Muscle of leg (tissue), 3 donors: ENCODE measurements at regions not wholly inside any gene's neighbourhood (a gene's known extent, or its start where the extent isn't known, plus 50 kb on each side); places are given as distances from the start of the nearest gene placed in this dataset.

Source experiments
- DNase-seq: peaks from one replicate; pipeline ENCODE4 v3.0.0; 2013
- H3K27ac ChIP-seq: one replicate; pipeline ENCODE4 v1.5.1; 2013; ENCODE audit warnings: mild to moderate bottlenecking, low read length, control low read depth
- H3K27me3 ChIP-seq: one replicate; pipeline ENCODE4 v1.6.1; 2013; ENCODE audit warnings: low read length; ENCODE audit not compliant: control insufficient read depth, insufficient read depth
- H3K36me3 ChIP-seq: one replicate; pipeline ENCODE4 v1.6.1; 2013; ENCODE audit warnings: low read length; ENCODE audit not compliant: control insufficient read depth, insufficient read depth
- H3K4me1 ChIP-seq: one replicate; pipeline ENCODE4 v1.6.1; 2013; ENCODE audit warnings: low read length; ENCODE audit not compliant: control insufficient read depth, insufficient read depth
- H3K4me3 ChIP-seq: one replicate; pipeline ENCODE4 v1.5.1; 2013; ENCODE audit warnings: low read length, control low read depth
- H3K9me3 ChIP-seq: replicated peaks from 2 replicates; pipeline ENCODE4 v1.6.1; 2013; ENCODE audit warnings: low read depth, low read length; ENCODE audit not compliant: control insufficient read depth
- WGBS: methylation state at CpG from one replicate; pipeline ENCODE4 v1.1.5; 2013; ENCODE audit warnings: missing lambda C conversion rate; ENCODE audit not compliant: insufficient coverage; 5-methylcytosine and 5-hydroxymethylcytosine counted together

- H3K27me3 ChIP-seq, result no peaks in the 10 kb centered on the region
- no peak overlapping the region for H3K4me3 ChIP-seq
- H3K4me1 ChIP-seq, result no peaks in the 10 kb centered on the region
- no peak for DNase-seq
- no peaks in the 10 kb centered on the region for H3K36me3 ChIP-seq
- H3K27ac ChIP-seq, result no peak overlapping the region
- H3K9me3 ChIP-seq, result no peaks in the 10 kb centered on the region
- 100% methylated on average over 4 of the region's 4 CpGs for WGBS
These were observed 465.0 kb downstream of the SLITRK6 start for GRCh38 chr13:85334187-85334586.

- no peaks in the 10 kb centered on the region for H3K27me3 ChIP-seq
- H3K36me3 ChIP-seq, result no peaks in the 10 kb centered on the region
- H3K4me3 ChIP-seq, result no peak overlapping the region
- no peak overlapping the region for H3K27ac ChIP-seq
- no peaks in the 10 kb centered on the region for H3K9me3 ChIP-seq
- H3K4me1 ChIP-seq, result no peaks in the 10 kb centered on the region
- DNase-seq, result peak; percentile 80
- 0% methylated on average over 1 of the region's 2 CpGs for WGBS
These were observed 465.7 kb downstream of the SLITRK6 start for GRCh38 chr13:85333506-85334020.

GRCh38 chr13:85332615-85333014 lies 466.6 kb downstream of the SLITRK6 start:
- peak; percentile 74 for DNase-seq
- WGBS, result no CpG with 5 or more reads among the region's 2 CpGs
- no peaks in the 10 kb centered on the region for H3K36me3 ChIP-seq

GRCh38 chr13:85321734-85322133 lies 477.5 kb downstream of the SLITRK6 start:
- Histone ChIP-seq H3K27me3 (no peaks in the 10 kb centered on the region), H3K36me3 (no peaks in the 10 kb centered on the region), H3K9me3 (no peaks in the 10 kb centered on the region), H3K4me3 (no peak overlapping the region), H3K4me1 (no peaks in the 10 kb centered on the region), H3K27ac (no peak overlapping the region)
- DNase-seq, result no peak

More at GRCh38 chr13:85332615-85333014, 466.6 kb downstream of the SLITRK6 start:
- Histone ChIP-seq H3K4me3 (no peak overlapping the region), H3K27ac (no peak overlapping the region), H3K9me3 (no peaks in the 10 kb centered on the region), H3K27me3 (no peaks in the 10 kb centered on the region), H3K4me1 (no peaks in the 10 kb centered on the region)

GRCh38 chr13:85317781-85318180 lies 481.4 kb downstream of the SLITRK6 start:
- Histone ChIP-seq H3K9me3 (no peaks in the 10 kb centered on the region), H3K27me3 (no peaks in the 10 kb centered on the region), H3K36me3 (no peaks in the 10 kb centered on the region), H3K4me1 (no peaks in the 10 kb centered on the region), H3K4me3 (no peak overlapping the region), H3K27ac (no peak overlapping the region)
- no peak for DNase-seq
- WGBS, result no CpG with 5 or more reads among the region's 1 CpG

- H3K27ac ChIP-seq, result no peak overlapping the region
- no peaks in the 10 kb centered on the region for H3K36me3 ChIP-seq
- peak; percentile 75 for DNase-seq
- no peaks in the 10 kb centered on the region for H3K9me3 ChIP-seq
- no peak overlapping the region for H3K4me3 ChIP-seq
- H3K27me3 ChIP-seq, result no peaks in the 10 kb centered on the region
- H3K4me1 ChIP-seq, result no peaks in the 10 kb centered on the region
- no CpG with 5 or more reads among the region's 6 CpGs for WGBS
These were observed 482.7 kb downstream of the SLITRK6 start for GRCh38 chr13:85316506-85317025.

- no peak overlapping the region for H3K4me3 ChIP-seq
- no peaks in the 10 kb centered on the region for H3K9me3 ChIP-seq
- H3K27ac ChIP-seq, result no peak overlapping the region
- no peaks in the 10 kb centered on the region for H3K4me1 ChIP-seq
- no peaks in the 10 kb centered on the region for H3K36me3 ChIP-seq
- DNase-seq, result peak; percentile 14
- WGBS, result 83% methylated on average over 1 of the region's 2 CpGs
- no peaks in the 10 kb centered on the region for H3K27me3 ChIP-seq
These were observed 484.5 kb downstream of the SLITRK6 start for GRCh38 chr13:85314686-85315085.

GRCh38 chr13:85313761-85314503 lies 485.3 kb downstream of the SLITRK6 start:
- WGBS, result 83% methylated on average over 2 of the region's 6 CpGs
- H3K36me3 ChIP-seq, result no peaks in the 10 kb centered on the region
- H3K4me3 ChIP-seq, result no peak overlapping the region
- no peak overlapping the region for H3K27ac ChIP-seq
- no peak for DNase-seq
- no peaks in the 10 kb centered on the region for H3K4me1 ChIP-seq
- H3K27me3 ChIP-seq, result no peaks in the 10 kb centered on the region
- H3K9me3 ChIP-seq, result no peaks in the 10 kb centered on the region

GRCh38 chr13:85312071-85312470 lies 487.1 kb downstream of the SLITRK6 start:
- no CpG with 5 or more reads among the region's 4 CpGs for WGBS

GRCh38 chr13:85303630-85304029 lies 495.6 kb downstream of the SLITRK6 start:
- Histone ChIP-seq H3K4me1 (no peaks in the 10 kb centered on the region), H3K27ac (no peak overlapping the region), H3K9me3 (no peaks in the 10 kb centered on the region), H3K27me3 (no peaks in the 10 kb centered on the region), H3K4me3 (no peak overlapping the region), H3K36me3 (no peaks in the 10 kb centered on the region)
- no CpG with 5 or more reads among the region's 4 CpGs for WGBS
- DNase-seq, result no peak

More at GRCh38 chr13:85312071-85312470, 487.1 kb downstream of the SLITRK6 start:
- Histone ChIP-seq H3K4me1 (no peaks in the 10 kb centered on the region), H3K9me3 (no peaks in the 10 kb centered on the region), H3K4me3 (no peak overlapping the region), H3K27me3 (no peaks in the 10 kb centered on the region), H3K36me3 (no peaks in the 10 kb centered on the region), H3K27ac (no peak overlapping the region)
- no peak for DNase-seq
